ENCODE measurements at regions not wholly inside any gene's neighbourhood (a gene's known extent, or its start where the extent isn't known, plus 50 kb on each side); places are given as distances from the start of the nearest gene placed in this dataset.

DNA sequence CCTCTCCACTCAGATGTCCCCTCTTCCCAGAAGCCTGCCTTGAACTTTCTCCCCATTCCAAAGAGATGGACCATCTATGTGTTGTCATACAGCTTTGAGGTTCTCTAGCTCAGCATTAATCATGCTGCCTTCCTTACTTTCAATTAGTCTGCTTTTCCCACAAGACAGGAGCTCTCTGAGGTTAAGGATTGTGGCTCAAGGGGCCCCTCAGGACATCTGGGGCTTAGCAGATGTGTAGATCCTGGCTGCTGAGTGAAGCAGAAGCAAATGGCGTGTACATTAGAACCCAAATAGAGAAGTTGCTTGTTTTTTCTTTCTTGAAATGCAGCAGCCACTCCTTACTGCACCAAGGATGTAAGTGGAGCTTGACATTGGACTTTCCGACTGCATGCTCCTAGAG is 330.5 kb upstream of the TNRC6C start:
- TF ChIP-seq ZBTB7A (IDR thresholded peaks at IDR 0.05; ENCODE audit: low read depth): no peak
- no peak for TF ChIP-seq EP300 (IDR thresholded peaks at IDR 0.05; ENCODE audit: borderline replicate concordance)
- TF ChIP-seq NFIC (IDR thresholded peaks at IDR 0.05): no peak
- TF ChIP-seq YY1 (IDR thresholded peaks at IDR 0.05; ENCODE audit: low read depth): no peak
- TF ChIP-seq EGR1 (IDR thresholded peaks at IDR 0.05): no peak
- no peak for TF ChIP-seq FOXM1 (IDR thresholded peaks at IDR 0.05; ENCODE audit: borderline replicate concordance, low read depth)
- no peak for TF ChIP-seq TAF1 (IDR thresholded peaks at IDR 0.05; ENCODE audit: low read depth)
- TF ChIP-seq, protein P1, sequence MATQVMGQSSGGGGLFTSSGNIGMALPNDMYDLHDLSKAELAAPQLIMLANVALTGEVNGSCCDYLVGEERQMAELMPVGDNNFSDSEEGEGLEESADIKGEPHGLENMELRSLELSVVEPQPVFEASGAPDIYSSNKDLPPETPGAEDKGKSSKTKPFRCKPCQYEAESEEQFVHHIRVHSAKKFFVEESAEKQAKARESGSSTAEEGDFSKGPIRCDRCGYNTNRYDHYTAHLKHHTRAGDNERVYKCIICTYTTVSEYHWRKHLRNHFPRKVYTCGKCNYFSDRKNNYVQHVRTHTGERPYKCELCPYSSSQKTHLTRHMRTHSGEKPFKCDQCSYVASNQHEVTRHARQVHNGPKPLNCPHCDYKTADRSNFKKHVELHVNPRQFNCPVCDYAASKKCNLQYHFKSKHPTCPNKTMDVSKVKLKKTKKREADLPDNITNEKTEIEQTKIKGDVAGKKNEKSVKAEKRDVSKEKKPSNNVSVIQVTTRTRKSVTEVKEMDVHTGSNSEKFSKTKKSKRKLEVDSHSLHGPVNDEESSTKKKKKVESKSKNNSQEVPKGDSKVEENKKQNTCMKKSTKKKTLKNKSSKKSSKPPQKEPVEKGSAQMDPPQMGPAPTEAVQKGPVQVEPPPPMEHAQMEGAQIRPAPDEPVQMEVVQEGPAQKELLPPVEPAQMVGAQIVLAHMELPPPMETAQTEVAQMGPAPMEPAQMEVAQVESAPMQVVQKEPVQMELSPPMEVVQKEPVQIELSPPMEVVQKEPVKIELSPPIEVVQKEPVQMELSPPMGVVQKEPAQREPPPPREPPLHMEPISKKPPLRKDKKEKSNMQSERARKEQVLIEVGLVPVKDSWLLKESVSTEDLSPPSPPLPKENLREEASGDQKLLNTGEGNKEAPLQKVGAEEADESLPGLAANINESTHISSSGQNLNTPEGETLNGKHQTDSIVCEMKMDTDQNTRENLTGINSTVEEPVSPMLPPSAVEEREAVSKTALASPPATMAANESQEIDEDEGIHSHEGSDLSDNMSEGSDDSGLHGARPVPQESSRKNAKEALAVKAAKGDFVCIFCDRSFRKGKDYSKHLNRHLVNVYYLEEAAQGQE (IDR thresholded peaks at IDR 0.05; ENCODE audit: low read depth): no peak
- no peak for TF ChIP-seq CEBPB (IDR thresholded peaks at IDR 0.05)
- no peak for TF ChIP-seq RAD21 (IDR thresholded peaks at IDR 0.05; ENCODE audit: low read depth)

DNA sequence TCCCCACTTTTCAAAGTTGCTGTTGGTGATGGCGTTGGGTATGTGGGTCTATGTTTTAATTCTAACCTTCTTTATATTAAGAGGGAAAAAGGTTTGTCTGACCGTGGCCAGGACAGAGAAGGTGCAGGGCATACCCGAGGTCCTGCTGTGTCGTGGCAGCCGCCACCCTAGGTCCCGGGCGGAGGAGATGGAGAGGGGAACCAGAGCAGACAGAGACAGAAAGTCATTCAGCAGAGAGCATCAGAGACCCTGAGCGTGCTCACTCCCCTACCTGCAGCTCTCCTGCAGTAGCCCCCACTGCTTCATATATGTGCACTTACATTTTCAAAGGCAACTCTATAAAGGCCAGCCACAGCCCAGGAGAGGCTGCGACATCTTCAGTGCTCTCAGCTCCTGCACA is 327.2 kb upstream of the TNRC6C start:
- TF ChIP-seq, protein P2, sequence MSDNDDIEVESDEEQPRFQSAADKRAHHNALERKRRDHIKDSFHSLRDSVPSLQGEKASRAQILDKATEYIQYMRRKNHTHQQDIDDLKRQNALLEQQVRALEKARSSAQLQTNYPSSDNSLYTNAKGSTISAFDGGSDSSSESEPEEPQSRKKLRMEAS (IDR thresholded peaks at IDR 0.05): no peak
- TF ChIP-seq EGR1 (IDR thresholded peaks at IDR 0.05) (no peak), RAD21 (IDR thresholded peaks at IDR 0.05; ENCODE audit: low read depth) (no peak), TAF1 (IDR thresholded peaks at IDR 0.05; ENCODE audit: low read depth) (no peak), CEBPB (IDR thresholded peaks at IDR 0.05) (no peak), ZBTB7A (IDR thresholded peaks at IDR 0.05; ENCODE audit: low read depth) (no peak), YY1 (IDR thresholded peaks at IDR 0.05; ENCODE audit: low read depth) (no peak)
- TF ChIP-seq, protein P1 (IDR thresholded peaks at IDR 0.05; ENCODE audit: low read depth): no peak

DNA sequence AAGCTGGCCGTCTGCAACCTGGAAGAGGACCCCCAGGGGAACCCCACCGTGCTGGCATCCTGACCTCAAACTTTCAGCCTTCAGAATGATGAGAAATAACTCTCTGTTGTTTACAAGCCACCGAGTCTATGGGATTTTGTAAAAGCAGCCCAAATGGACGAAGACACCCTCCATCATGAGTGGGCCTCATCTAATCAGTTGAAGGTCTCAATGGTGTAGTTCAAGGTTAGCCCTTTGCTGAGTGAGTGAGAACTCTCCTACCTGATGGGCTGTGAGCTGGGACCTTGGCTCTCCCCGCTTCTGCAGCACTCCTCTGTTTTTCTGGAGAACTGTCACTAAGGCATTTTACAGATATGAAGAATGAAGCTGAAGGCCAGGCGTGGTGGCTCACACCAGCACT is 325.9 kb upstream of the TNRC6C start:
- TF ChIP-seq NFIC (IDR thresholded peaks at IDR 0.05): no peak
- no peak for TF ChIP-seq ZBTB7A (IDR thresholded peaks at IDR 0.05; ENCODE audit: low read depth)
- TF ChIP-seq TEAD4 (IDR thresholded peaks at IDR 0.05): no peak
- TF ChIP-seq EP300 (IDR thresholded peaks at IDR 0.05; ENCODE audit: borderline replicate concordance): no peak
- TF ChIP-seq RAD21 (IDR thresholded peaks at IDR 0.05; ENCODE audit: low read depth): no peak
- TF ChIP-seq YY1 (IDR thresholded peaks at IDR 0.05; ENCODE audit: low read depth): no peak

DNA sequence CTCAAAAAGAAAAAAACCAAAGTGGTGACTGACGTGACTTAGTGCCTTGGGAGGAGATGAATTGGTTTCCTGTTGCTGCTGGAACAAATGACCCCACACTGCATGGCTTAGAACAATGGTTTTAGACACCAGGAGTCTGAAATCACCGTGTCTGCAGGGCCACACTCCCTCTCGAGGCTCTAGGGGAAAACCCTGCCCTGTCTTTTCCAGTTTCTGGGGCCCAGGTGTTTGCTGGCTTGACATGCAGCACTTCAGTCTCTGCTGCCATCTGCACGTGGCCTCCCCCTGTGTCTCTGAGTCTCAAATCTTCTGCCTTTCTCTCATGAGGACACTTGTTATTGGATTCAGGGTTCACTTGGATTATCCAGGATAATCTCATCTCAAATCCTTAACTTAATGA is 323.8 kb upstream of the TNRC6C start:
- TF ChIP-seq CEBPB (IDR thresholded peaks at IDR 0.05): no peak
- TF ChIP-seq, protein P1 (IDR thresholded peaks at IDR 0.05; ENCODE audit: low read depth): no peak
- TF ChIP-seq NFIC (IDR thresholded peaks at IDR 0.05): no peak
- TF ChIP-seq, protein P3, sequence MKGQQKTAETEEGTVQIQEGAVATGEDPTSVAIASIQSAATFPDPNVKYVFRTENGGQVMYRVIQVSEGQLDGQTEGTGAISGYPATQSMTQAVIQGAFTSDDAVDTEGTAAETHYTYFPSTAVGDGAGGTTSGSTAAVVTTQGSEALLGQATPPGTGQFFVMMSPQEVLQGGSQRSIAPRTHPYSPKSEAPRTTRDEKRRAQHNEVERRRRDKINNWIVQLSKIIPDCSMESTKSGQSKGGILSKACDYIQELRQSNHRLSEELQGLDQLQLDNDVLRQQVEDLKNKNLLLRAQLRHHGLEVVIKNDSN (IDR thresholded peaks at IDR 0.05): no peak
- TF ChIP-seq RAD21 (IDR thresholded peaks at IDR 0.05; ENCODE audit: low read depth): no peak
- no peak for TF ChIP-seq YY1 (IDR thresholded peaks at IDR 0.05; ENCODE audit: low read depth)
- no peak for TF ChIP-seq FOXM1 (IDR thresholded peaks at IDR 0.05; ENCODE audit: borderline replicate concordance, low read depth)
- TF ChIP-seq EGR1 (IDR thresholded peaks at IDR 0.05): no peak
- no peak for TF ChIP-seq TCF12 (IDR thresholded peaks at IDR 0.05; ENCODE audit: low read depth)
- TF ChIP-seq TEAD4 (IDR thresholded peaks at IDR 0.05): no peak
- no peak for TF ChIP-seq TAF1 (IDR thresholded peaks at IDR 0.05; ENCODE audit: low read depth)

DNA sequence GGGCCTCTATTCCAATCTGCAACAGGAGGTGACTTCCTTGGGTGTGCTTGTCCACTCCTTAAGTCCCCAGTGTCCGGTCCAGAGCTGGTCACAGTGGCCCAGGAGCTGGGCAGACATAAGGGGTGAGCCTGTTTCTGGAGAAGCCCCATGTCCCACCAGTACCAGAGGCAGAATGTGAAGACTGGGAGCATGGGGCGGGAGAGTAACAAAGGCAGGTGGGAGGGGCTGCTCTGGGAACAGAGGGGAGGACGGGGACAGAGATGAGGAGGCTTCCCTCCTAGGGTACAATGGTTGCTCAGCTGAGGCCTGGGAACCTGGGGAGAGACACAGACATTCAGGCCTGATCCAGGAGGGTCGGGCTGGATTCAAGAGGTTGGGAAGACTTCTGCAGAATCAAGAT is 323.3 kb upstream of the TNRC6C start:
- TF ChIP-seq, protein P3 (IDR thresholded peaks at IDR 0.05): no peak
- TF ChIP-seq YY1 (IDR thresholded peaks at IDR 0.05; ENCODE audit: low read depth) (no peak), NFIC (IDR thresholded peaks at IDR 0.05) (no peak), CEBPB (IDR thresholded peaks at IDR 0.05) (no peak), TAF1 (IDR thresholded peaks at IDR 0.05; ENCODE audit: low read depth) (no peak), CREB1 (IDR thresholded peaks at IDR 0.05; ENCODE audit: low read depth) (no peak), TCF12 (IDR thresholded peaks at IDR 0.05; ENCODE audit: low read depth) (no peak), ZBTB7A (IDR thresholded peaks at IDR 0.05; ENCODE audit: low read depth) (no peak), EGR1 (IDR thresholded peaks at IDR 0.05) (no peak), EP300 (IDR thresholded peaks at IDR 0.05; ENCODE audit: borderline replicate concordance) (no peak), FOXM1 (IDR thresholded peaks at IDR 0.05; ENCODE audit: borderline replicate concordance, low read depth) (no peak), TEAD4 (IDR thresholded peaks at IDR 0.05) (no peak), RAD21 (IDR thresholded peaks at IDR 0.05; ENCODE audit: low read depth) (no peak)
- TF ChIP-seq, protein P1 (IDR thresholded peaks at IDR 0.05; ENCODE audit: low read depth): no peak
- TF ChIP-seq, protein P2 (IDR thresholded peaks at IDR 0.05): no peak

Data from Ishikawa (cell line).